HCT116 (cell line): ENCODE measurements at regions not wholly inside any gene's neighbourhood (a gene's known extent, or its start where the extent isn't known, plus 50 kb on each side); places are given as distances from the start of the nearest gene placed in this dataset.

Experiments
- ATAC-seq: fragments of 200-7000 bp; cut with Tn5 transposase; 2 replicates; pipeline ENCODE4 v1.9.1; 2020; ENCODE audit warnings: mild to moderate bottlenecking, moderate library complexity
- BruUV-seq: library from RNA; stranded (reverse); fragments of 400-500 nt; replicated peaks from 2 replicates; lab custom pipeline; 2021; lab: Mats Ljungman, UMichigan
- CTCF ChIA-PET: fragments of 300-600 bp; sonication (Branson Sonifier 250); formaldehyde crosslinking; loops from one replicate; lab custom pipeline; 2021; ENCODE audit warnings: antibody characterized with exemption; lab: Charles Lee
- POLR2A ChIA-PET: fragments of 300-600, 350-600 bp; sonication (Branson Sonifier 250); formaldehyde crosslinking; loops from one replicate; lab custom pipeline; 2021; ENCODE audit warnings: antibody characterized with exemption; lab: Charles Lee
- RAD21 ChIA-PET, 2 experiments: fragments of 300-600 bp; sonication (Branson Sonifier 250); formaldehyde crosslinking; loops; one replicate each; lab custom pipeline; 2023; ENCODE audit warnings: low total read pairs in 2 of 2; ENCODE audit not compliant: uncharacterized antibody in 2 of 2, unreplicated experiment in 2 of 2, low non-redundant PET in 1 of 2; lab: Charles Lee
- DNase-seq: peaks from one replicate; pipeline ENCODE4 v3.0.0-alpha.2; 2010; ENCODE audit warnings: low read depth, low spot score
- H2AFZ ChIP-seq: fragments of 200-600 bp; shearing (Covaris generic), sonication (generic); 2 replicates; pipeline ENCODE4 v1.6.1; 2017; ENCODE audit warnings: low read depth, mixed run types, mixed read lengths, antibody characterized with exemption, low read length; ENCODE audit not compliant: poor library complexity, severe bottlenecking
- H3K27ac ChIP-seq: 2 replicates; pipeline ENCODE4 v1.5.1; 2012; ENCODE audit warnings: low read depth, low read length
- H3K27me3 ChIP-seq: fragments of 200-600 bp; sonication (generic); 2 replicates; pipeline ENCODE4 v1.6.1; 2016; ENCODE audit warnings: mixed run types, low read length, mixed read lengths; ENCODE audit not compliant: insufficient read depth
- H3K36me3 ChIP-seq, 2 experiments: fragments of 200-500 bp in 1 of 2; fragments of 200-600 bp in 1 of 2; sonication (Bioruptor generic) in 1 of 2; sonication (generic) in 1 of 2; 2 replicates each; pipeline versions ENCODE4 v1.5.1 to v1.6.1; 2014 to 2016; ENCODE audit warnings: low read length in 2 of 2, inconsistent platforms in 1 of 2, mixed read lengths in 1 of 2, mixed run types in 1 of 2; ENCODE audit not compliant: insufficient read depth in 2 of 2, control insufficient read depth in 1 of 2
- H3K4me1 ChIP-seq, 2 experiments: fragments of 200-600 bp in 1 of 2; sonication (generic) in 1 of 2; 2 replicates each; pipeline versions ENCODE4 v1.5.1 to v1.6.1; 2012 to 2017; ENCODE audit warnings: low read length in 2 of 2, inconsistent platforms in 1 of 2, mild to moderate bottlenecking in 1 of 2, mixed read lengths in 1 of 2, mixed run types in 1 of 2, moderate library complexity in 1 of 2; ENCODE audit not compliant: insufficient read depth in 2 of 2, control insufficient read depth in 1 of 2
- H3K4me2 ChIP-seq: fragments of 200-600 bp; sonication (generic); 2 replicates; pipeline ENCODE4 v1.6.1; 2017; ENCODE audit warnings: mixed run types, low read length, mixed read lengths
- H3K4me3 ChIP-seq, 2 experiments: fragments of 200-600 bp in 1 of 2; sonication (generic) in 1 of 2; replicated peaks in 1 of 2; 2 replicates each; pipeline ENCODE4 v1.5.1; 2011 to 2016; ENCODE audit warnings: low read length in 2 of 2, control low read depth in 1 of 2, low read depth in 1 of 2, mild to moderate bottlenecking in 1 of 2, mixed read lengths in 1 of 2, mixed run types in 1 of 2
- H3K79me2 ChIP-seq: fragments of 200-600 bp; sonication (generic); 2 replicates; pipeline ENCODE4 v1.6.1; 2017; ENCODE audit warnings: mild to moderate bottlenecking, mixed run types, low read length, moderate library complexity, mixed read lengths; ENCODE audit not compliant: insufficient read depth
- H3K9ac ChIP-seq: fragments of 200-600 bp; sonication (generic); 2 replicates; pipeline ENCODE4 v1.6.1; 2016; ENCODE audit warnings: low read length, mixed read lengths
- H3K9me2 ChIP-seq: fragments of 200-600 bp; sonication (generic), shearing (Covaris generic); 2 replicates; pipeline ENCODE4 v1.6.1; 2017; ENCODE audit warnings: mixed run types, mild to moderate bottlenecking, moderate library complexity; ENCODE audit not compliant: insufficient read depth
- H3K9me3 ChIP-seq, 2 experiments: fragments of 200-500 bp in 1 of 2; fragments of 200-600 bp in 1 of 2; sonication (Bioruptor generic) in 1 of 2; sonication (generic) in 1 of 2; 2 replicates each; pipeline ENCODE4 v1.6.1; 2014 to 2017; ENCODE audit warnings: low read length in 2 of 2, mixed read lengths in 2 of 2, inconsistent platforms in 1 of 2, low read depth in 1 of 2, mild to moderate bottlenecking in 1 of 2, mixed run types in 1 of 2, moderate library complexity in 1 of 2; ENCODE audit not compliant: control insufficient read depth in 1 of 2, insufficient read depth in 1 of 2
- H4K20me1 ChIP-seq: fragments of 200-600 bp; sonication (generic), shearing (Covaris generic); 2 replicates; pipeline ENCODE4 v1.6.1; 2017; ENCODE audit warnings: mixed run types, mild to moderate bottlenecking, moderate library complexity; ENCODE audit not compliant: insufficient read depth
- ATF3 ChIP-seq: IDR thresholded peaks from 2 replicates; pipeline ENCODE4 v1.6.1; 2012
- CBX3 ChIP-seq: IDR thresholded peaks from 2 replicates; pipeline ENCODE4 v1.6.1; 2012; ENCODE audit warnings: low read depth
- CEBPB ChIP-seq: IDR thresholded peaks from 2 replicates; pipeline ENCODE4 v1.6.1; 2012; ENCODE audit warnings: low read depth
- CTCF ChIP-seq, 3 experiments: fragments of 200-600 bp in 1 of 3; sonication (generic) in 1 of 3; IDR thresholded peaks in 2 of 3; conservative IDR thresholded peaks in 1 of 3; 2 replicates each; pipeline ENCODE4 v1.5.1; 2012 to 2017; ENCODE audit warnings: low read depth in 2 of 3, low read length in 2 of 3, antibody characterized with exemption in 1 of 3, borderline replicate concordance in 1 of 3, control low read depth in 1 of 3, mild to moderate bottlenecking in 1 of 3, mixed read lengths in 1 of 3, mixed run types in 1 of 3, moderate library complexity in 1 of 3; ENCODE audit not compliant: insufficient read depth in 1 of 3
- EGR1 ChIP-seq: IDR thresholded peaks from 2 replicates; pipeline ENCODE4 v1.6.1; 2012; ENCODE audit warnings: low read depth
- ELF1 ChIP-seq: IDR thresholded peaks from 2 replicates; pipeline ENCODE4 v1.6.1; 2012; ENCODE audit warnings: low read depth, borderline replicate concordance
- EZH2 ChIP-seq: fragments of 200-600 bp; sonication (generic); IDR thresholded peaks from 2 replicates; pipeline ENCODE4 v1.6.1; 2017; ENCODE audit warnings: antibody characterized with exemption, mixed run types
- EZH2phosphoT487 ChIP-seq: fragments of 200-600 bp; IDR thresholded peaks from 2 replicates; pipeline ENCODE4 v1.6.1; 2018; ENCODE audit warnings: antibody characterized with exemption, borderline replicate concordance
- FOSL1 ChIP-seq: IDR thresholded peaks from 2 replicates; pipeline ENCODE4 v1.6.1; 2012; ENCODE audit warnings: low read depth
- POLR2A ChIP-seq: IDR thresholded peaks from 2 replicates; pipeline ENCODE4 v1.7.0; 2011; ENCODE audit warnings: borderline replicate concordance; ENCODE audit not compliant: insufficient read depth, insufficient read length; ENCODE audit errors: extremely low read depth
- POLR2AphosphoS5 ChIP-seq: IDR thresholded peaks from 2 replicates; pipeline ENCODE4 v1.6.1; 2011; ENCODE audit warnings: mild to moderate bottlenecking, low read depth, low read length, moderate library complexity
- REST ChIP-seq: IDR thresholded peaks from 2 replicates; pipeline ENCODE4 v1.6.1; 2012; ENCODE audit warnings: low read depth
- SIN3A ChIP-seq: IDR thresholded peaks from 2 replicates; pipeline ENCODE4 v1.6.1; 2012; ENCODE audit warnings: low read depth
- SP1 ChIP-seq: IDR thresholded peaks from 2 replicates; pipeline ENCODE4 v1.6.1; 2012; ENCODE audit warnings: low read depth
- SRF ChIP-seq: IDR thresholded peaks from 2 replicates; pipeline ENCODE4 v1.6.1; 2012; ENCODE audit warnings: low read depth
- TCF7L2 ChIP-seq: IDR thresholded peaks from 2 replicates; pipeline ENCODE4 v1.7.0; 2011; ENCODE audit warnings: borderline replicate concordance, inconsistent platforms; ENCODE audit not compliant: insufficient read depth, insufficient read length; ENCODE audit errors: extremely low read depth
- YY1 ChIP-seq: IDR thresholded peaks from 2 replicates; pipeline ENCODE4 v1.6.1; 2011; ENCODE audit warnings: low read length, low read depth, moderate library complexity, mild to moderate bottlenecking; ENCODE audit not compliant: insufficient replicate concordance; ENCODE audit errors: extremely low read depth
- ZBTB33 ChIP-seq: IDR thresholded peaks from 2 replicates; pipeline ENCODE4 v1.6.1; 2011; ENCODE audit warnings: mild to moderate bottlenecking, low read length, moderate library complexity; ENCODE audit not compliant: insufficient replicate concordance; ENCODE audit errors: extremely low read depth
- ZFX ChIP-seq: fragments of 450-650 bp; IDR thresholded peaks from 2 replicates; pipeline ENCODE4 v1.6.1; 2017
- intact Hi-C: fragments of 100-400 bp; cut with micrococcal nuclease; formaldehyde crosslinking; loops from 2 replicates; pipeline ENCODE4 v1.10.0; 2022

- Histone ChIP-seq H4K20me1 (no peaks in the 10 kb centered on the region), H3K9me3 (no peaks in the 10 kb centered on the region), H3K4me2 (no peak overlapping the region), H3K27ac (no peak overlapping the region), H3K4me1 (no peaks in the 10 kb centered on the region), H3K27me3 (peaks cover 11% of the 10 kb centered on the region; the same call in 1 of the 2 replicates), H3K4me3 (no peak overlapping the region), H3K79me2 (no peaks in the 10 kb centered on the region), H3K9me2 (no peaks in the 10 kb centered on the region), H3K36me3 (no peaks in the 10 kb centered on the region), H2AFZ (no peak overlapping the region), H3K9ac (no peak overlapping the region)
- ChIA-PET CTCF (no interaction called here), RAD21 (no interaction called here), POLR2A (no interaction called here)
- intact Hi-C loops, result no loop called here
- BruUV-seq, result no TSS peak
- DNase-seq (no peak), ATAC-seq (no peak)
- no peak for TF ChIP-seq YY1
- no peak for TF ChIP-seq ELF1
- no peak for TF ChIP-seq ZFX
- no peak for TF ChIP-seq TCF7L2
- no peak for TF ChIP-seq REST
- TF ChIP-seq EZH2, result no peak
- TF ChIP-seq SP1, result no peak
- no peak for TF ChIP-seq CBX3
- TF ChIP-seq SRF, result no peak
- TF ChIP-seq FOSL1, result no peak
- no peak for TF ChIP-seq SIN3A
- no peak for TF ChIP-seq EZH2phosphoT487
- no peak for TF ChIP-seq ZBTB33
- TF ChIP-seq POLR2AphosphoS5, result no peak
- TF ChIP-seq CTCF (IDR thresholded peaks at IDR 0.05 in 2 of 3, conservative IDR thresholded peaks at IDR 0.05 in 1 of 3; ENCODE audit: borderline replicate concordance in 1 of 3, insufficient read depth in 1 of 3, low read depth in 2 of 3, low read length in 2 of 3), result no peak
- TF ChIP-seq EGR1, result no peak
- TF ChIP-seq CEBPB, result no peak
- TF ChIP-seq POLR2A, result no peak
- no peak for TF ChIP-seq ATF3
Observed at GRCh38 chr2:121947674-121948073, 192.2 kb downstream of the TSN start.
